SJCRH30 (cell line): ENCODE measurements at regions not wholly inside any gene's neighbourhood (a gene's known extent, or its start where the extent isn't known, plus 50 kb on each side); places are given as distances from the start of the nearest gene placed in this dataset.
"Not testable (repeated sequence)": the region's sequence is repeated elsewhere in the genome, so short reads cannot be mapped to it uniquely, and the experiment has no call there.

Experiments
- DNase-seq, 2 experiments: peaks; one replicate each; pipeline ENCODE4 v3.0.0-alpha.2; 2015 to 2020
- H3K27ac ChIP-seq: fragments of 250-450 bp; sonication (Bioruptor Pico); 2 replicates; pipeline ENCODE4 v1.5.1; 2020; ENCODE audit warnings: mild to moderate bottlenecking, moderate library complexity
- H3K27me3 ChIP-seq: fragments of 250-450 bp; sonication (Bioruptor Pico); 2 replicates; pipeline ENCODE4 v1.5.1; 2020; ENCODE audit warnings: mild to moderate bottlenecking, moderate library complexity
- H3K36me3 ChIP-seq: fragments of 250-450 bp; sonication (Bioruptor Pico); 2 replicates; pipeline ENCODE4 v1.5.1; 2020; ENCODE audit warnings: mild to moderate bottlenecking, moderate library complexity
- H3K4me1 ChIP-seq: fragments of 250-450 bp; sonication (Bioruptor Pico); 2 replicates; pipeline ENCODE4 v1.5.1; 2020; ENCODE audit warnings: mild to moderate bottlenecking, moderate library complexity
- H3K4me3 ChIP-seq: fragments of 250-450 bp; sonication (Bioruptor Pico); 2 replicates; pipeline ENCODE4 v1.5.1; 2020; ENCODE audit warnings: mild to moderate bottlenecking, moderate library complexity
- H3K9me3 ChIP-seq: fragments of 250-450 bp; sonication (Bioruptor Pico); replicated peaks from 2 replicates; pipeline ENCODE4 v1.5.1; 2020; ENCODE audit warnings: mild to moderate bottlenecking, moderate library complexity

- no peak for DNase-seq
- Histone ChIP-seq H3K4me3 (no peak overlapping the region), H3K27ac (no peak overlapping the region), H3K27me3 (no peaks in the 10 kb centered on the region), H3K9me3 (no peaks in the 10 kb centered on the region), H3K36me3 (no peaks in the 10 kb centered on the region), H3K4me1 (no peaks in the 10 kb centered on the region)
Observed at GRCh38 chr5:25451294-25451693, 806.5 kb upstream of the CDH10 start.

DNA sequence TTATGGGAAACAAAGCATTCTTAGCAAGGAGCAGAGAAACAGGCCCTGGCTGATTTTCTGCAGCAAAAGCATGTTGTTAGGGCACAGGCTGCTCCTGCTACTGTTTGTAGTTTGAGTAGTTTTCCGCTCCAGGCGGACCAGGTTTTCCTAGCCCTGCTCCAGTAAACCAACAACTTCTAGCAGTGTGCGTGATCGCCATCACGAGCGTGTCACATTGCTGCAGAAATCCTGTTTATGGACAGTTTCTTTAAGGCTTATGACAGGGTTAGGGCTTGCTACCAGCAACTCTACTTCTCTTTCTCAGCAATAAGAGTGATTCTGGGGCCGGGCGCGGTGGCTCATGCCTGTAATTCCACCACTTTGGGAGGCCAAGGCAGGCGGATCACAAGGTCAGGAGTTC lies 803.9 kb upstream of the CDH10 start:
- H3K27me3 ChIP-seq = no peaks in the 10 kb centered on the region
- no peak overlapping the region for H3K27ac ChIP-seq
- H3K9me3 ChIP-seq = no peaks in the 10 kb centered on the region
- no peaks in the 10 kb centered on the region for H3K4me1 ChIP-seq
- H3K4me3 ChIP-seq = no peak overlapping the region
- no peak for DNase-seq
- no peaks in the 10 kb centered on the region for H3K36me3 ChIP-seq

GRCh38 chr5:25448190-25448621 lies 803.4 kb upstream of the CDH10 start:
- Histone ChIP-seq H3K4me3 (no peak overlapping the region), H3K27me3 (no peaks in the 10 kb centered on the region), H3K27ac (no peak overlapping the region), H3K4me1 (no peaks in the 10 kb centered on the region), H3K36me3 (no peaks in the 10 kb centered on the region), H3K9me3 (no peaks in the 10 kb centered on the region)
- no peak for DNase-seq

DNA sequence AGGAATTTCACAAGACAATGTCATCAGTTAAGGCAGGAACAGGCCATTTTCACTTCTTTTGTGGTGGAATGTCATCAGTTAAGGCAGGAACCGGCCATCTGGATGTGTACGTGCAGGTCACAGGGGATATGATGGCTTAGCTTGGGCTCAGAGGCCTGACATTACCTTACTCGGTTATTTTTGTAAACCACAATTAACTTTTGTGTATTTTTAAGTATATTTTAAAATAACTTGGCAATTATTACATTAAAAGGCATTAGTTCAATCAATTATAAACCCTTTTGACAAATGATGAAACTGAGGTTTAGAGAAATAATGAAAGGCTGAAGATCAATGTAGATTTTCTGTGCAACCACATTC lies 801.3 kb upstream of the CDH10 start:
- not testable (repeated sequence) for H3K9me3 ChIP-seq, H3K36me3 ChIP-seq

GRCh38 chr5:25445381-25446060 lies 800.7 kb upstream of the CDH10 start:
- H3K4me1 ChIP-seq, H3K9me3 ChIP-seq, H3K36me3 ChIP-seq, H3K27me3 ChIP-seq, DNase-seq, H3K27ac ChIP-seq, H3K4me3 ChIP-seq: not testable (repeated sequence)

More for the DNA sequence above, 801.3 kb upstream of the CDH10 start:
- not testable (repeated sequence) for H3K4me1 ChIP-seq, H3K4me3 ChIP-seq, H3K27me3 ChIP-seq, H3K27ac ChIP-seq, DNase-seq

GRCh38 chr5:25444697-25445096 lies 799.9 kb upstream of the CDH10 start:
- Histone ChIP-seq H3K36me3 (no peaks in the 10 kb centered on the region), H3K27ac (no peak overlapping the region), H3K9me3 (no peaks in the 10 kb centered on the region), H3K4me3 (no peak overlapping the region), H3K4me1 (no peaks in the 10 kb centered on the region), H3K27me3 (no peaks in the 10 kb centered on the region)
- no peak for DNase-seq

DNA sequence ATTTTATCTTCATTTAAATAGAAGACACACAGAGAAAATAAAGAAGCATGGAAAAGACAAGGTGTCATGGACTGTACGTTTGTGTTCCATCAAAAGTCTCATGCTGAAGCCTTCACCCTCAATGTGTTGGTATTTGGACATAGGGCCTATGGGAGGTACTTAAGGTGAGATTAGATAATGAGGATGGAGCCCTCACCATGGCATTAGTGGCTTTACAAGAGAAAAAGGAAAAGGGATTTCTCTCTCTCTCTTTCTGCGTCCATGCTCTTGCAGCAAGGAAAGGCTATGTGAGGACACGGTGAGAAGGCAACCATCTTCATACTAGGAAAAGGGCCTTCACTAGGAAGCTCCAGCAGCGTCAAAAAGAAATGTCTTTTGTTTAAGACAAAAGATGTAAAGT lies 797.0 kb upstream of the CDH10 start:
- Histone ChIP-seq H3K27me3 (no peaks in the 10 kb centered on the region), H3K27ac (no peak overlapping the region), H3K9me3 (no peaks in the 10 kb centered on the region), H3K4me3 (no peak overlapping the region), H3K4me1 (no peaks in the 10 kb centered on the region), H3K36me3 (no peaks in the 10 kb centered on the region)
- no peak for DNase-seq

GRCh38 chr5:25439025-25439424 lies 794.2 kb upstream of the CDH10 start:
- Histone ChIP-seq H3K27me3 (no peaks in the 10 kb centered on the region), H3K9me3 (no peaks in the 10 kb centered on the region), H3K4me3 (no peak overlapping the region), H3K36me3 (no peaks in the 10 kb centered on the region), H3K4me1 (no peaks in the 10 kb centered on the region), H3K27ac (no peak overlapping the region)
- no peak for DNase-seq

DNA sequence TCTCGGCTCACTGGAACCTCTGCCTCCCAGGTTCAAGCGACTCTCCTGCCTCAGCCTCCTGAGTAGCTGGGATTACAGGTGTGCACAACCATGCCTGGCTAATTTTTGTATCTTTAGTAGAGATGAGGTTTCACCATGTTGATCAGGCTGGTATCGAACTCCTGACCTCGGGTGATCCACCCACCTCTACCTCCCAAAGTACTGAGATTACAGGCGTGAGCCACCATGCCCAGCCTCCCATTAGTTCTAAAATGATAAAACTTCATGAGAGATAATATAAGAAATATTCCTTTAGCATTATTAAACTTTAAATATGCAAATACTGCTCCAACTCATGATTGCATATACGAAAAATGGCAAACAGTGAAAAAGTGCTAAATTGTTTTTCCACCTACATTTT lies 793.6 kb upstream of the CDH10 start:
- H3K9me3 ChIP-seq, DNase-seq, H3K4me1 ChIP-seq, H3K27ac ChIP-seq, H3K27me3 ChIP-seq, H3K36me3 ChIP-seq, H3K4me3 ChIP-seq: not testable (repeated sequence)

DNA sequence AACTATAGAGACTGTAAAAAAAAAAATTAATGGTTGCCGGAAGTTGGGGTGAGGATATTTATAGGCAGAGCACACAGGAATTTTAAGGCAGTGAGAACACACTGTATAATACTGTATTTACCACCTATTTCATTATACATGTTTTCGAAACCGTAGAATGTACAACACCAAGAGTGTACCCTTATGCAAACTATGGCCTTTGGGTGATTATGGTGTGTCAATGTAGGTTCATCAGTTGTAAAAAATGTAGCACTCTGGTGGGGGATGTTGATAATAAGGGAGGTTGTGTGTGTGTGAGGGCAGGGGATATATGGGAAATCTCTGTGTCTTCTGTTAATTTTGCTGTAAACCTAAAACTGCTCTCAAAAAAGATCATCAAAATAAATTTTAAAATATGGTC lies 791.7 kb upstream of the CDH10 start:
- Histone ChIP-seq H3K4me3 (no peak overlapping the region), H3K9me3 (no peaks in the 10 kb centered on the region), H3K4me1 (no peaks in the 10 kb centered on the region), H3K27ac (no peak overlapping the region), H3K27me3 (no peaks in the 10 kb centered on the region), H3K36me3 (no peaks in the 10 kb centered on the region)
- DNase-seq = no peak

DNA sequence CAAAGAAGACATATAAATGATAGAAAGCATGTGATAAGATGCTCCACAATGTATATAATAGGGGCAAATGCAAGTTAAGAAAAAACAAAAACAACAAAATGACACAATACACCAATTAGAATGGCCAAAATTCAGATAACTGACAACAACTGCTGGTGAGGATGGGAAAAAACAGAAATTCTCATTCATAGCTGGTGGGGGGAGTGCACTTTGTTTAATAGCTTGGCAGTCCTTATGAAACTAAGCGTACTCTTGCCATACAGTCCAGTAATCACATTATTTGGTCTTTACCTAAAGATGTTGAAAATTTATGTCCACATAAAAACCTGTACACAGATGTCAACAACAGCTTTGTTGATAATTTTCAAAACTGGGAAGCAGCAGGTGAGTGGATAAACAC lies 791.1 kb upstream of the CDH10 start:
- H3K27ac ChIP-seq = no peak overlapping the region
- no peaks in the 10 kb centered on the region for H3K36me3 ChIP-seq
- no peaks in the 10 kb centered on the region for H3K4me1 ChIP-seq
- H3K27me3 ChIP-seq = no peaks in the 10 kb centered on the region
- DNase-seq = no peak
- no peak overlapping the region for H3K4me3 ChIP-seq
- no peaks in the 10 kb centered on the region for H3K9me3 ChIP-seq

- Histone ChIP-seq H3K4me1 (no peaks in the 10 kb centered on the region), H3K27ac (no peak overlapping the region), H3K36me3 (no peaks in the 10 kb centered on the region), H3K9me3 (no peaks in the 10 kb centered on the region), H3K4me3 (no peak overlapping the region), H3K27me3 (no peaks in the 10 kb centered on the region)
- no peak for DNase-seq
Observed at GRCh38 chr5:25427240-25427639, 782.5 kb upstream of the CDH10 start.

DNA sequence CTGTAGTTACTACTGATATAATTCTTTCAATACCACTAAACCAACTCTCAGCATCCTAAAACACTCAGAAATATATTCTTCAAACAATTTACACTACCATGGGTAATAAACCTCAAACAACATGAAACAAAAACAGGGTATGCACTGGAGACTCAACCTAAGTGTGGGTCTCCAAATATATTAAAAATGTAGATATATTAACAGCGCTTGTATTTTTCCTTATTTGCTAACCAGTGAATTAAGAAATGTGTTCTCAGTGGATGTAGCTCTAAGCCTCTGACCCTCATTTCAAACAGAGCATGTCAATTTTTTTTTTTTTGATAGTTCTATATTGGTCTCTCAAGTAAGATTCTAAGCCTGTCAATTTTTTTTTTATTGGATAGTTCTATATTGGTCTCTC lies 778.5 kb upstream of the CDH10 start:
- no peaks in the 10 kb centered on the region for H3K4me1 ChIP-seq

GRCh38 chr5:25419684-25420083 lies 774.9 kb upstream of the CDH10 start:
- no peak overlapping the region for H3K4me3 ChIP-seq
- no peaks in the 10 kb centered on the region for H3K27me3 ChIP-seq
- DNase-seq = no peak
- H3K27ac ChIP-seq = no peak overlapping the region
- no peaks in the 10 kb centered on the region for H3K4me1 ChIP-seq
- H3K9me3 ChIP-seq = no peaks in the 10 kb centered on the region
- H3K36me3 ChIP-seq = no peaks in the 10 kb centered on the region

More for the DNA sequence above, 778.5 kb upstream of the CDH10 start:
- H3K27ac ChIP-seq = no peak overlapping the region
- no peak for DNase-seq
- H3K36me3 ChIP-seq = no peaks in the 10 kb centered on the region
- no peaks in the 10 kb centered on the region for H3K27me3 ChIP-seq
- no peaks in the 10 kb centered on the region for H3K9me3 ChIP-seq
- no peak overlapping the region for H3K4me3 ChIP-seq

- no peaks in the 10 kb centered on the region for H3K9me3 ChIP-seq
- H3K36me3 ChIP-seq = no peaks in the 10 kb centered on the region
- H3K4me1 ChIP-seq = no peaks in the 10 kb centered on the region
- no peaks in the 10 kb centered on the region for H3K27me3 ChIP-seq
- no peak overlapping the region for H3K4me3 ChIP-seq
- no peak for DNase-seq
- H3K27ac ChIP-seq = no peak overlapping the region
Observed at GRCh38 chr5:25418978-25419377, 774.2 kb upstream of the CDH10 start.

- no peaks in the 10 kb centered on the region for H3K36me3 ChIP-seq
- H3K27me3 ChIP-seq = no peaks in the 10 kb centered on the region
Observed at GRCh38 chr5:25418319-25418859, 773.6 kb upstream of the CDH10 start.

More at GRCh38 chr5:25418319-25418859, 773.6 kb upstream of the CDH10 start:
- Histone ChIP-seq H3K4me1 (no peaks in the 10 kb centered on the region), H3K4me3 (no peak overlapping the region), H3K9me3 (no peaks in the 10 kb centered on the region), H3K27ac (no peak overlapping the region)
- no peak for DNase-seq
